KOPT-K1 (cell line): ENCODE measurements at regions not wholly inside any gene's neighbourhood (a gene's known extent, or its start where the extent isn't known, plus 50 kb on each side); places are given as distances from the start of the nearest gene placed in this dataset.
"Not testable (repeated sequence)": the region's sequence is repeated elsewhere in the genome, so short reads cannot be mapped to it uniquely, and the experiment has no call there.

ENCODE experiments used
- H3K27ac ChIP-seq: fragments of 200-600 bp; sonication (generic); 2 replicates; pipeline ENCODE4 v1.5.1; 2016; ENCODE audit warnings: antibody characterized with exemption, mild to moderate bottlenecking, low read depth, low read length; ENCODE audit not compliant: poor library complexity, severe bottlenecking
- H3K36me3 ChIP-seq: fragments of 200-600 bp; sonication (generic); 2 replicates; pipeline ENCODE4 v1.5.1; 2017; ENCODE audit warnings: antibody characterized with exemption, mild to moderate bottlenecking, low read length, moderate library complexity; ENCODE audit not compliant: insufficient read depth
- H3K9me3 ChIP-seq: fragments of 200-600 bp; sonication (generic); 2 replicates; pipeline ENCODE4 v1.5.1; 2017; ENCODE audit warnings: antibody characterized with exemption, low read length, mild to moderate bottlenecking; ENCODE audit not compliant: insufficient read depth, poor library complexity, severe bottlenecking

- peaks cover 21% of the 10 kb centered on the region for H3K9me3 ChIP-seq
- no peaks in the 10 kb centered on the region for H3K36me3 ChIP-seq
- H3K27ac ChIP-seq, result no peak overlapping the region
These were observed 78.3 kb upstream of the NCOR2 start for GRCh38 chr12:124645530-124646244.

GRCh38 chr12:124643768-124644167 is 76.4 kb upstream of the NCOR2 start:
- not testable (repeated sequence) for H3K9me3 ChIP-seq, H3K27ac ChIP-seq, H3K36me3 ChIP-seq

- Histone ChIP-seq H3K36me3 (no peaks in the 10 kb centered on the region), H3K27ac (no peak overlapping the region), H3K9me3 (no peaks in the 10 kb centered on the region)
These were observed 74.7 kb upstream of the NCOR2 start for GRCh38 chr12:124642105-124642504.

- Histone ChIP-seq H3K36me3 (no peaks in the 10 kb centered on the region), H3K9me3 (no peaks in the 10 kb centered on the region), H3K27ac (no peak overlapping the region)
These were observed 74.2 kb upstream of the NCOR2 start for GRCh38 chr12:124641591-124641990.

- H3K9me3 ChIP-seq, result no peaks in the 10 kb centered on the region
- no peaks in the 10 kb centered on the region for H3K36me3 ChIP-seq
- H3K27ac ChIP-seq, result no peak overlapping the region
These were observed 72.6 kb upstream of the NCOR2 start for GRCh38 chr12:124640056-124640455.

GRCh38 chr12:124639122-124639806 is 71.9 kb upstream of the NCOR2 start:
- Histone ChIP-seq H3K27ac (no peak overlapping the region), H3K9me3 (no peaks in the 10 kb centered on the region), H3K36me3 (no peaks in the 10 kb centered on the region)

GRCh38 chr12:124637581-124637981 is 70.2 kb upstream of the NCOR2 start:
- Histone ChIP-seq H3K27ac (no peak overlapping the region), H3K9me3 (no peaks in the 10 kb centered on the region), H3K36me3 (no peaks in the 10 kb centered on the region)

GRCh38 chr12:124637163-124637562 is 69.8 kb upstream of the NCOR2 start:
- Histone ChIP-seq H3K36me3 (no peaks in the 10 kb centered on the region), H3K27ac (no peak overlapping the region), H3K9me3 (no peaks in the 10 kb centered on the region)

- Histone ChIP-seq H3K27ac (no peak overlapping the region), H3K36me3 (no peaks in the 10 kb centered on the region), H3K9me3 (no peaks in the 10 kb centered on the region)
These were observed 68.9 kb upstream of the NCOR2 start for GRCh38 chr12:124636138-124636978.

GRCh38 chr12:124635316-124635715 is 67.9 kb upstream of the NCOR2 start:
- Histone ChIP-seq H3K36me3 (no peaks in the 10 kb centered on the region), H3K27ac (no peak overlapping the region), H3K9me3 (no peaks in the 10 kb centered on the region)

- Histone ChIP-seq H3K9me3 (no peaks in the 10 kb centered on the region), H3K27ac (no peak overlapping the region), H3K36me3 (no peaks in the 10 kb centered on the region)
These were observed 66.3 kb upstream of the NCOR2 start for GRCh38 chr12:124633365-124634362.

- Histone ChIP-seq H3K36me3 (no peaks in the 10 kb centered on the region), H3K27ac (no peak overlapping the region), H3K9me3 (no peaks in the 10 kb centered on the region)
These were observed 65.1 kb upstream of the NCOR2 start for GRCh38 chr12:124632519-124632984.

GRCh38 chr12:124631681-124632256 is 64.4 kb upstream of the NCOR2 start:
- H3K27ac ChIP-seq, result no peak overlapping the region
- H3K36me3 ChIP-seq, result no peaks in the 10 kb centered on the region
- no peaks in the 10 kb centered on the region for H3K9me3 ChIP-seq

GRCh38 chr12:124630791-124631313 is 63.4 kb upstream of the NCOR2 start:
- Histone ChIP-seq H3K9me3 (no peaks in the 10 kb centered on the region), H3K27ac (no peak overlapping the region), H3K36me3 (no peaks in the 10 kb centered on the region)
